MM.1S (cell line): ENCODE measurements at regions not wholly inside any gene's neighbourhood (a gene's known extent, or its start where the extent isn't known, plus 50 kb on each side); places are given as distances from the start of the nearest gene placed in this dataset.

Experiments used
- DNase-seq: peaks from one replicate; pipeline ENCODE4 v3.0.0-alpha.2; 2015
- H2AFZ ChIP-seq: fragments of 300-600 bp; sonication (generic); 2 replicates; pipeline ENCODE4 v1.6.0; 2016; ENCODE audit warnings: antibody characterized with exemption, low read length
- H3F3A ChIP-seq: fragments of 300-600 bp; sonication (generic); 2 replicates; pipeline ENCODE4 v1.6.1; 2016; ENCODE audit warnings: mild to moderate bottlenecking, antibody characterized with exemption, low read length, moderate library complexity, mixed read lengths; ENCODE audit not compliant: insufficient read depth
- H3K27ac ChIP-seq: fragments of 300-600 bp; sonication (generic); 2 replicates; pipeline ENCODE4 v1.5.1; 2016; ENCODE audit warnings: mild to moderate bottlenecking, low read length
- H3K27me3 ChIP-seq: fragments of 300-600 bp; sonication (generic); replicated peaks from 2 replicates; pipeline ENCODE4 v1.6.0; 2016; ENCODE audit warnings: low read length; ENCODE audit not compliant: insufficient read depth
- H3K36me3 ChIP-seq: fragments of 300-600 bp; sonication (generic); replicated peaks from 2 replicates; pipeline ENCODE4 v1.6.1; 2016; ENCODE audit warnings: mild to moderate bottlenecking, low read length, mixed read lengths; ENCODE audit not compliant: insufficient read depth
- H3K4me1 ChIP-seq: fragments of 300-600 bp; sonication (generic); 2 replicates; pipeline ENCODE4 v1.6.1; 2016; ENCODE audit warnings: low read length, mixed read lengths
- H3K4me2 ChIP-seq: fragments of 300-600 bp; sonication (generic); 2 replicates; pipeline ENCODE4 v1.6.0; 2016; ENCODE audit warnings: low read depth, low read length
- H3K4me3 ChIP-seq: fragments of 300-600 bp; sonication (generic); 2 replicates; pipeline ENCODE4 v1.5.1; 2016; ENCODE audit warnings: low read length, mixed read lengths
- H3K79me2 ChIP-seq: fragments of 300-600 bp; sonication (generic); 2 replicates; pipeline ENCODE4 v1.6.1; 2016; ENCODE audit warnings: mixed run types, low read length, mixed read lengths
- H3K9ac ChIP-seq: fragments of 300-600 bp; sonication (generic); 2 replicates; pipeline ENCODE4 v1.6.1; 2016; ENCODE audit warnings: low read length, mixed read lengths
- H3K9me2 ChIP-seq: fragments of 300-600 bp; sonication (generic); replicated peaks from 2 replicates; pipeline ENCODE4 v1.6.1; 2016; ENCODE audit warnings: mild to moderate bottlenecking, low read length, mixed read lengths; ENCODE audit not compliant: insufficient read depth
- H3K9me3 ChIP-seq: fragments of 300-600 bp; sonication (generic); replicated peaks from 2 replicates; pipeline ENCODE4 v1.6.1; 2016; ENCODE audit warnings: mild to moderate bottlenecking, low read length, mixed read lengths; ENCODE audit not compliant: insufficient read depth
- H4K20me1 ChIP-seq: fragments of 300-600 bp; sonication (generic); 2 replicates; pipeline ENCODE4 v1.6.1; 2016; ENCODE audit warnings: mild to moderate bottlenecking, low read length, moderate library complexity, mixed read lengths; ENCODE audit not compliant: insufficient read depth
- EZH2 ChIP-seq: fragments of 300-600 bp; sonication (generic); optimal IDR thresholded peaks from 2 replicates; pipeline ENCODE3; 2017; ENCODE audit warnings: low read depth, mild to moderate bottlenecking, antibody characterized with exemption, low read length, mixed read lengths
- EZH2phosphoT487 ChIP-seq: fragments of 300-600 bp; sonication (generic); IDR thresholded peaks from 2 replicates; pipeline ENCODE4 v1.6.1; 2018; ENCODE audit warnings: antibody characterized with exemption, low read length
- TF ChIP-seq, protein P1 (sequence below): fragments of 300-600 bp; sonication (generic); IDR thresholded peaks from 2 replicates; pipeline ENCODE4 v1.5.1; 2016; ENCODE audit warnings: antibody characterized with exemption, low read length, mixed read lengths

DNA sequence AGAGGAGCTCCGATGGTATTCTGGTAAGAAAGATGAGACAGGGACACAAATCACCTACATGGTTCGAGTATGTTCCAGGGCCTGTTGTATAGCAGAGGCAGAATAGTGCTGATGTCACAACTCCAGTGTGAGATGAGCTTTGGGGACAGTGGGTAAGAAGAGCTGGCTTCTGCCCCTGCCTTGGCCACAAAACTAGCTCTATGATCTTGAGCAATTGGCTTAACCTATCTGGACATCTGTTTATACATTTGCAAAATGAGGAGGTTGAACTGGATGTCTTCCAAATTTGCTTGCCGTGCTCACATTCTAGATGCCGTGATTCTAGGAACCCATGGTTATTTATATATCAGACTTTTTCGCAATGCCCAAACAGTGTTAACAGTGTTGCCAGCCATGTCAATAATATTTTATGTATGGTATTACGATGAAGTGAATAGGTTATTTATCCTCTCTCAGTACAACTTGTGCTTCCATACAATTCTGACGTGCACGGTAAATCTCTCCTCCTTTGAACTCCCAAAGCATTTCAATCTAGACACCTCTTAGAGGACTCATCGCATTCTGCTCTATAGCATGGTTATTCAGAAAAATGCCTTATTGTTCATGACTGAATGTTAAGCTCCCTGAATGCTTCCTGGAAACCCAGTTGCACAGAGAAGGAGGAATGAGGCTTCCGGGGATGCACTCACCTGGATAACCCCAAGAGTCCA lies 316.0 kb downstream of the FOXO1 start:
- H3K4me3 ChIP-seq, result no peak overlapping the region
- no peaks in the 10 kb centered on the region for H3K4me1 ChIP-seq
- H4K20me1 ChIP-seq, result no peaks in the 10 kb centered on the region
- H3K9me3 ChIP-seq, result no peaks in the 10 kb centered on the region
- no peak overlapping the region for H3K9ac ChIP-seq
- no peaks in the 10 kb centered on the region for H3K9me2 ChIP-seq
- DNase-seq, result no peak
- H3K79me2 ChIP-seq, result no peaks in the 10 kb centered on the region
- no peaks in the 10 kb centered on the region for H3K27me3 ChIP-seq
- H3K4me2 ChIP-seq, result no peak overlapping the region
- no peaks in the 10 kb centered on the region for H3K36me3 ChIP-seq
- no peak overlapping the region for H2AFZ ChIP-seq
- no peaks in the 10 kb centered on the region for H3F3A ChIP-seq
- TF ChIP-seq, protein P1, sequence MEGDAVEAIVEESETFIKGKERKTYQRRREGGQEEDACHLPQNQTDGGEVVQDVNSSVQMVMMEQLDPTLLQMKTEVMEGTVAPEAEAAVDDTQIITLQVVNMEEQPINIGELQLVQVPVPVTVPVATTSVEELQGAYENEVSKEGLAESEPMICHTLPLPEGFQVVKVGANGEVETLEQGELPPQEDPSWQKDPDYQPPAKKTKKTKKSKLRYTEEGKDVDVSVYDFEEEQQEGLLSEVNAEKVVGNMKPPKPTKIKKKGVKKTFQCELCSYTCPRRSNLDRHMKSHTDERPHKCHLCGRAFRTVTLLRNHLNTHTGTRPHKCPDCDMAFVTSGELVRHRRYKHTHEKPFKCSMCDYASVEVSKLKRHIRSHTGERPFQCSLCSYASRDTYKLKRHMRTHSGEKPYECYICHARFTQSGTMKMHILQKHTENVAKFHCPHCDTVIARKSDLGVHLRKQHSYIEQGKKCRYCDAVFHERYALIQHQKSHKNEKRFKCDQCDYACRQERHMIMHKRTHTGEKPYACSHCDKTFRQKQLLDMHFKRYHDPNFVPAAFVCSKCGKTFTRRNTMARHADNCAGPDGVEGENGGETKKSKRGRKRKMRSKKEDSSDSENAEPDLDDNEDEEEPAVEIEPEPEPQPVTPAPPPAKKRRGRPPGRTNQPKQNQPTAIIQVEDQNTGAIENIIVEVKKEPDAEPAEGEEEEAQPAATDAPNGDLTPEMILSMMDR, result no peak
- no peak for TF ChIP-seq EZH2phosphoT487
- no peak for TF ChIP-seq EZH2
- H3K27ac ChIP-seq, result no peak overlapping the region

DNA sequence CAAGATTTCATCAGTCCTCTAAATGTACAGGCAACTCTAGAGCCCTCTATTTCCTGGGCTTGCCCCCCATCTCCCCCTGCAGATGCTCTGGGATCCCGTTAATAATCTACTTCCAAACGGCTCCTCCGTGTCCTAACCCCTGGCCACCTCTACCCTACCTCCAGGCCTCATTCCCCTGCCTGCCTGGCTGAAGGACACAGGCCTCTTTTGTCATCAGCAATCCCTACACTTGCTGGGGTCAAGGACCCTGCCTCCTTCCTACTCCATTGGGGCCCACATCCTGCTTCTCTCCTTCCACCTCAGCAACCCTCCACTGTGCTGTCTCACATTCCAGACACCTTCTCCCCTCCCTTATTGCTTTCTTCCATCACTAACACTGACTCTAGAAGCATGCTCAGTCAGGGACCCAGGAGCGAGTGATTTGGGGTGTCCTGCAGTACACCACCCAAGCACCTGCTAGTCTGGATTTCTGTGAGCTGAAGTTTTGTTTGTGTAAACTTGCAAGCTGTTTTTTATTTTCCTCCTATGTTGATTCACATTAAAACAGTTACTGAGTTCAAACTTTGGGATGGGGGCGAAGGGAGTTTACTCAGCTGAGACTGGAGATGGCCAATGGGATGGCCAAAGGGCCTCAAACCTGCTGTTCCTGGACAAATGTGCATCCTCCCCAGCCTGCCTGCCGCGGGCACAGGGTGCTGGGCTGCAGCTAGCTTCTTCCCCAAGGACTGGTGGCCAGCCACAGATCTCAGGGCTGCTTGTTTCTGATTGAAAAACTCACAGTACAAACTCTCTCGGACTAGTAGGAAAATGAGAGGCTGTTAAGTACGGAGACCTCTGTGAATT lies 314.7 kb downstream of the FOXO1 start:
- DNase-seq, result no peak
- Histone ChIP-seq H3K27me3 (no peaks in the 10 kb centered on the region), H3K9me3 (no peaks in the 10 kb centered on the region), H3K9ac (no peak overlapping the region), H3K4me2 (no peak overlapping the region), H3K9me2 (no peaks in the 10 kb centered on the region), H2AFZ (no peak overlapping the region), H4K20me1 (no peaks in the 10 kb centered on the region), H3K4me3 (no peak overlapping the region), H3F3A (no peaks in the 10 kb centered on the region), H3K4me1 (no peaks in the 10 kb centered on the region), H3K79me2 (no peaks in the 10 kb centered on the region), H3K27ac (no peak overlapping the region), H3K36me3 (no peaks in the 10 kb centered on the region)
- no peak for TF ChIP-seq EZH2phosphoT487

DNA sequence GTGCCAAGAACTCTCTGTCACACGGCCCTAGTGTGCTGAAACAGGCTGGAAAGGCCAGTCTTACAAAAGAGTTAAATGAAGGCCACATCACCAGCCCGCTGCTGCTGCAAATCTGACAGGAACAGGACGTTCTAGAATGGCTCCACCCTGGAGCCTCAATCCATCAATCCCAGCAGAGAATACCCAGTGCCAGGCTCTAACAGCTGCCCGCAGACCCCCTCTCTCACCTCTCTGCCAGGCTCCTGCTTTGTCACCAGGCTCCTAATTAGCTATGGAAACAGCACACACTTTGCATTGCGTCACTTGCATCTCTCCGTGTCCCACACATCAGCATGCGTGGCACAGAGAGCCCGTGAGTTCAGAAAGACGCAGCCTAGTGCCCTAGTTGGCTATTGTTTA lies 314.1 kb downstream of the FOXO1 start:
- Histone ChIP-seq H3F3A (no peaks in the 10 kb centered on the region), H3K36me3 (no peaks in the 10 kb centered on the region), H4K20me1 (no peaks in the 10 kb centered on the region), H3K4me2 (no peak overlapping the region), H3K79me2 (no peaks in the 10 kb centered on the region), H3K4me1 (no peaks in the 10 kb centered on the region), H3K9ac (no peak overlapping the region), H3K9me3 (no peaks in the 10 kb centered on the region), H2AFZ (no peak overlapping the region), H3K4me3 (no peak overlapping the region), H3K27me3 (no peaks in the 10 kb centered on the region), H3K9me2 (no peaks in the 10 kb centered on the region), H3K27ac (no peak overlapping the region)
- DNase-seq, result no peak
- TF ChIP-seq EZH2 (no peak), EZH2phosphoT487 (no peak)
- TF ChIP-seq, protein P1, result no peak
